Body of pancreas (tissue), 4 donors: ENCODE measurements at regions not wholly inside any gene's neighbourhood (a gene's known extent, or its start where the extent isn't known, plus 50 kb on each side); places are given as distances from the start of the nearest gene placed in this dataset.

Experiments used
- POLR2A ChIP-seq, 3 donors: fragments of 450-650 bp; IDR thresholded peaks; one replicate each; pipeline ENCODE4 v1.6.1; 2016; ENCODE audit warnings: antibody characterized with exemption in 3 of 3, mild to moderate bottlenecking in 2 of 3
- TF ChIP-seq, protein P1 (sequence below), 7 experiments: fragments of 450-650 bp in 4 of 7; fragments of 200-600 bp in 3 of 7; sonication (generic) in 3 of 7; IDR thresholded peaks; one replicate each; pipeline ENCODE4 v1.5.1; 2016 to 2019; ENCODE audit warnings: antibody characterized with exemption in 7 of 7

DNA sequence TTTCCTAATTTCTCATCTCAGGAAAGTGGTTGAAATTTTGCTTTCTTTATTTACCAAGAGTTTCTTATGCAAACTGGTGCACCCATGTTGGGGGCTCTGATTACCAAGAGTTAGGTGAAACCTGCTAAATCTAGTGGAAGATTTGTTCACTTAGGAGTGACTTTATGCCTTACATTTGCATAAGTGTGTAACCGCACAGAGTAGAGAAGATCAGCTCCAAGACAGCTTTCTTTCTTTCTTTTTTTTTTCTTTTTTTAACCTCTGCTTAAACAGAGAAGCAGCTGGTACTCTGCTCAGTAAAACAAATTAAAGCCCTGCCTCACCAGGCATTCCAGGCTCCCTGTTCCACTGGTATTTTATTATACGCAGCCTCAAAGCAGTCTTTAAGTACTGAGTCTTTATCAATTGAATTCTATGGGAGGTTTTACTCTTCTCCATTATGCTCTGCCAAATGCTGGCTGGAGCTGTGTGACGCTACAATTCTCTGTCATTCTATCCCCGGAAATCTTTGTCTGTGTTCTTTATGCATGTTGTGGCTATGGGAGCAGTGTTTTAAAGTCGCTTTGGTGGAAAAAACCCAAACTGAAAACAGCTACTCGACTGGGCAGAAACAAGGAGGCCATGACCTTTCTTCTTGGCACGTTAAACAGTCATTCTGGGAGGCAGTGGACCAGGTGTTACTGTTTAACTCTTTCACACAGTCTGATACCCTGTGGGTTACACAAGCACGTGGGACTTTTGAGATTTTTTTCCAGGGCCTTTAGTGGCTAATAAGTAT lies 55.2 kb upstream of the GBE1 start:
- TF ChIP-seq, protein P1, sequence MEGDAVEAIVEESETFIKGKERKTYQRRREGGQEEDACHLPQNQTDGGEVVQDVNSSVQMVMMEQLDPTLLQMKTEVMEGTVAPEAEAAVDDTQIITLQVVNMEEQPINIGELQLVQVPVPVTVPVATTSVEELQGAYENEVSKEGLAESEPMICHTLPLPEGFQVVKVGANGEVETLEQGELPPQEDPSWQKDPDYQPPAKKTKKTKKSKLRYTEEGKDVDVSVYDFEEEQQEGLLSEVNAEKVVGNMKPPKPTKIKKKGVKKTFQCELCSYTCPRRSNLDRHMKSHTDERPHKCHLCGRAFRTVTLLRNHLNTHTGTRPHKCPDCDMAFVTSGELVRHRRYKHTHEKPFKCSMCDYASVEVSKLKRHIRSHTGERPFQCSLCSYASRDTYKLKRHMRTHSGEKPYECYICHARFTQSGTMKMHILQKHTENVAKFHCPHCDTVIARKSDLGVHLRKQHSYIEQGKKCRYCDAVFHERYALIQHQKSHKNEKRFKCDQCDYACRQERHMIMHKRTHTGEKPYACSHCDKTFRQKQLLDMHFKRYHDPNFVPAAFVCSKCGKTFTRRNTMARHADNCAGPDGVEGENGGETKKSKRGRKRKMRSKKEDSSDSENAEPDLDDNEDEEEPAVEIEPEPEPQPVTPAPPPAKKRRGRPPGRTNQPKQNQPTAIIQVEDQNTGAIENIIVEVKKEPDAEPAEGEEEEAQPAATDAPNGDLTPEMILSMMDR (IDR thresholded peaks at IDR 0.05) = no peak
- TF ChIP-seq POLR2A (IDR thresholded peaks at IDR 0.05) = no peak
